ENCODE measurements at regions not wholly inside any gene's neighbourhood (a gene's known extent, or its start where the extent isn't known, plus 50 kb on each side); places are given as distances from the start of the nearest gene placed in this dataset.

DNA sequence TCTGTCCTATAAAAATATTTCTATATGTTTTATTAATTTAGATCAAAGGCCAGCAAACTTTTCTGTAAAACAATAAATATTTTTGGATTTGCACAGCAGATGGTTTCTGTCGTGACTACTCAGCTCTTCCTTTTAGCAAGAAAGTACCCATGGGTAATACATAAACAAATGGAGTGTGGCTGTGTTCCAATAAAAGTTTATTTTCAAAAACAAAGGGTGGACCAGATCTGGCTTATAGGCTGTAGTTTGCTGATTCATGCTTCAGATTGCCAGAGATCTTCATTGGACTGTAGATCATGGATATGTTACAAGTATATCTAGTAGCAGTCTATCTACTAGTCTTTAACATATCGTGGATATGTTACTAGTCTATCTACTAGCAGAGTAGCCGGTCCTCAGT lies 590.5 kb downstream of the CSNK1G3 start:
- H2AFZ ChIP-seq (ENCODE audit: low read length): no peak overlapping the region
- H3K27ac ChIP-seq (ENCODE audit: insufficient read length, low read depth, low read length): no peak overlapping the region

More for the DNA sequence above, 590.5 kb downstream of the CSNK1G3 start:
- no peak overlapping the region for H3K4me2 ChIP-seq (ENCODE audit: insufficient read depth, insufficient read length, low read length)
- TF ChIP-seq CTCF (conservative IDR thresholded peaks at IDR 0.05): no peak
- Mint-ChIP-seq H3K27ac (no peak overlapping the region), H3K4me1 (no peaks in the 10 kb centered on the region), H3K4me3 (no peak overlapping the region), H3K27me3 (ENCODE audit: low read depth) (no peaks in the 10 kb centered on the region), H3K9me3 (no peaks in the 10 kb centered on the region), H3K36me3 (ENCODE audit: insufficient read depth in 1 of 3, low read depth in 3 of 3) (no peaks in the 10 kb centered on the region; a peak in 1 of 7 replicates)
- H2BK15ac ChIP-seq (ENCODE audit: low read depth, low read length): no peak overlapping the region
- H3K79me1 ChIP-seq (ENCODE audit: insufficient read depth, low read depth, low read length, poor library complexity, severe bottlenecking): no peaks in the 10 kb centered on the region
- no peak overlapping the region for H2BK20ac ChIP-seq (ENCODE audit: low read depth, low read length, poor library complexity, severe bottlenecking)
- H3K9me3 ChIP-seq (ENCODE audit: control insufficient read depth, low read depth, low read length): no peaks in the 10 kb centered on the region
- no peak overlapping the region for H2AK5ac ChIP-seq (ENCODE audit: insufficient read length, low read length)
- no peak overlapping the region for H3K4ac ChIP-seq (ENCODE audit: low read depth, low read length)
- no peak overlapping the region for H3T11ph ChIP-seq (ENCODE audit: low read length)
- H2BK120ac ChIP-seq (ENCODE audit: low read depth, low read length, poor library complexity, severe bottlenecking): no peak overlapping the region
- no peaks in the 10 kb centered on the region for H3K23me2 ChIP-seq (ENCODE audit: insufficient read length, low read depth, low read length, poor library complexity, severe bottlenecking)
- no peak overlapping the region for H2BK12ac ChIP-seq (ENCODE audit: insufficient read length, low read depth, low read length)
- no CpG with 5 or more reads among the region's 3 CpGs for WGBS (ENCODE audit: extremely low coverage, insufficient read length, low lambda C conversion rate)
- no peak for DNase-seq
- no peak overlapping the region for H3K56ac ChIP-seq (ENCODE audit: insufficient read length, low read depth, low read length)
- no peak overlapping the region for H4K5ac ChIP-seq (ENCODE audit: insufficient read length, low read depth, low read length)
- H4K8ac ChIP-seq (replicated peaks; ENCODE audit: insufficient read length, low read depth, low read length): no peak overlapping the region
- H3K27me3 ChIP-seq (ENCODE audit: insufficient read depth, low read length): no peaks in the 10 kb centered on the region
- H3K79me2 ChIP-seq (ENCODE audit: insufficient read depth, low read length): no peaks in the 10 kb centered on the region
- no peaks in the 10 kb centered on the region for H4K20me1 ChIP-seq (ENCODE audit: control insufficient read depth, insufficient read depth, insufficient read length)
- no peak overlapping the region for H2BK5ac ChIP-seq (ENCODE audit: insufficient read length, low read length)
- no peak overlapping the region for H3K23ac ChIP-seq (ENCODE audit: insufficient read length, low read depth, low read length)
- no peak overlapping the region for H3K14ac ChIP-seq (ENCODE audit: insufficient read depth, low read length)
- H3K4me1 ChIP-seq (ENCODE audit: insufficient read depth, low read length): no peaks in the 10 kb centered on the region
- no peak overlapping the region for H3K18ac ChIP-seq (ENCODE audit: insufficient read length, low read depth, low read length)
- H3K9ac ChIP-seq (ENCODE audit: extremely low read depth, insufficient read length, low read length): no peak overlapping the region
- H4K91ac ChIP-seq (ENCODE audit: insufficient read length, low read depth, low read length): no peak overlapping the region
